ENCODE measurements at regions not wholly inside any gene's neighbourhood (a gene's known extent, or its start where the extent isn't known, plus 50 kb on each side); places are given as distances from the start of the nearest gene placed in this dataset.

- TF ChIP-seq ZBTB7A (IDR thresholded peaks at IDR 0.05; ENCODE audit: low read depth) (no peak), CREB1 (IDR thresholded peaks at IDR 0.05; ENCODE audit: low read depth) (no peak), YY1 (IDR thresholded peaks at IDR 0.05; ENCODE audit: low read depth) (no peak), TAF1 (IDR thresholded peaks at IDR 0.05; ENCODE audit: low read depth) (no peak), EP300 (IDR thresholded peaks at IDR 0.05; ENCODE audit: borderline replicate concordance) (no peak), FOXM1 (IDR thresholded peaks at IDR 0.05; ENCODE audit: borderline replicate concordance, low read depth) (no peak)
Measured at GRCh38 chr21:28298251-28298672, 694.4 kb downstream of the LTN1 start.

Data from Ishikawa (cell line).